H9 (cell line): ENCODE measurements at regions not wholly inside any gene's neighbourhood (a gene's known extent, or its start where the extent isn't known, plus 50 kb on each side); places are given as distances from the start of the nearest gene placed in this dataset.

Source experiments
- DNase-seq: peaks from one replicate; pipeline ENCODE4 v3.0.0-alpha.2; 2017
- H2AFZ ChIP-seq: one replicate; pipeline ENCODE4 v1.6.1; 2013; ENCODE audit warnings: mild to moderate bottlenecking, low read length, control low read depth, moderate library complexity
- H2AK5ac ChIP-seq: 2 replicates; pipeline ENCODE4 v1.6.1; 2013; ENCODE audit warnings: low read length, control low read depth, mixed read lengths; ENCODE audit not compliant: insufficient read length
- H2BK120ac ChIP-seq: one replicate; pipeline ENCODE4 v1.6.1; 2013; ENCODE audit warnings: low read depth, mild to moderate bottlenecking, low read length, control low read depth, inconsistent platforms; ENCODE audit not compliant: poor library complexity, severe bottlenecking
- H2BK12ac ChIP-seq: 2 replicates; pipeline ENCODE4 v1.6.1; 2013; ENCODE audit warnings: low read length, control low read depth, mixed read lengths, low read depth; ENCODE audit not compliant: insufficient read length
- H2BK15ac ChIP-seq: 2 replicates; pipeline ENCODE4 v1.6.1; 2013; ENCODE audit warnings: low read depth, low read length, control low read depth
- H2BK20ac ChIP-seq: one replicate; pipeline ENCODE4 v1.6.1; 2013; ENCODE audit warnings: low read depth, mild to moderate bottlenecking, low read length, control low read depth, inconsistent platforms; ENCODE audit not compliant: poor library complexity, severe bottlenecking
- H2BK5ac ChIP-seq: 2 replicates; pipeline ENCODE4 v1.6.1; 2013; ENCODE audit warnings: low read length, control low read depth, mixed read lengths; ENCODE audit not compliant: insufficient read length
- H3K14ac ChIP-seq: 2 replicates; pipeline ENCODE4 v1.6.1; 2013; ENCODE audit warnings: low read length, control low read depth; ENCODE audit not compliant: insufficient read depth
- H3K18ac ChIP-seq: 2 replicates; pipeline ENCODE4 v1.6.1; 2013; ENCODE audit warnings: low read depth, mild to moderate bottlenecking, mixed read lengths, low read length, control low read depth; ENCODE audit not compliant: insufficient read length
- H3K23ac ChIP-seq: 2 replicates; pipeline ENCODE4 v1.6.1; 2013; ENCODE audit warnings: low read length, control low read depth, mixed read lengths, low read depth; ENCODE audit not compliant: insufficient read length
- H3K23me2 ChIP-seq: 2 replicates; pipeline ENCODE4 v1.6.1; 2013; ENCODE audit warnings: low read depth, mild to moderate bottlenecking, mixed read lengths, low read length, control low read depth; ENCODE audit not compliant: insufficient read length, poor library complexity, severe bottlenecking
- H3K27ac ChIP-seq: 2 replicates; pipeline ENCODE4 v1.5.1; 2013; ENCODE audit warnings: low read length, control low read depth, mixed read lengths, low read depth; ENCODE audit not compliant: insufficient read length
- H3K27me3 ChIP-seq: 2 replicates; pipeline ENCODE4 v1.6.1; 2013; ENCODE audit warnings: low read length, control low read depth, inconsistent platforms; ENCODE audit not compliant: insufficient read depth
- H3K4ac ChIP-seq: 2 replicates; pipeline ENCODE4 v1.6.1; 2013; ENCODE audit warnings: low read depth, mild to moderate bottlenecking, control low read depth, inconsistent platforms, low read length, moderate library complexity
- H3K4me1 ChIP-seq: 2 replicates; pipeline ENCODE4 v1.6.1; 2013; ENCODE audit warnings: low read length, control low read depth, inconsistent platforms; ENCODE audit not compliant: insufficient read depth
- H3K4me2 ChIP-seq: 2 replicates; pipeline ENCODE4 v1.6.1; 2013; ENCODE audit warnings: low read length, control low read depth, mixed read lengths; ENCODE audit not compliant: insufficient read length, insufficient read depth
- H3K56ac ChIP-seq: 2 replicates; pipeline ENCODE4 v1.6.1; 2013; ENCODE audit warnings: low read depth, mild to moderate bottlenecking, mixed read lengths, low read length, control low read depth; ENCODE audit not compliant: insufficient read length
- H3K79me1 ChIP-seq: 2 replicates; pipeline ENCODE4 v1.6.1; 2013; ENCODE audit warnings: low read depth, mild to moderate bottlenecking, moderate library complexity, low read length, control low read depth, inconsistent platforms; ENCODE audit not compliant: insufficient read depth, poor library complexity, severe bottlenecking
- H3K79me2 ChIP-seq: 2 replicates; pipeline ENCODE4 v1.6.1; 2013; ENCODE audit warnings: low read length, control low read depth, inconsistent platforms; ENCODE audit not compliant: insufficient read depth
- H3K9ac ChIP-seq: 2 replicates; pipeline ENCODE4 v1.6.1; 2013; ENCODE audit warnings: low read length, control low read depth, mixed read lengths; ENCODE audit not compliant: insufficient read length; ENCODE audit errors: extremely low read depth
- H3K9me3 ChIP-seq: one replicate; pipeline ENCODE4 v1.6.1; 2013; ENCODE audit warnings: low read depth, low read length, inconsistent platforms; ENCODE audit not compliant: control insufficient read depth
- H3T11ph ChIP-seq: one replicate; pipeline ENCODE4 v1.6.1; 2013; ENCODE audit warnings: mild to moderate bottlenecking, low read length, control low read depth, inconsistent platforms
- H4K20me1 ChIP-seq: one replicate; pipeline ENCODE4 v1.6.1; 2013; ENCODE audit not compliant: control insufficient read depth, insufficient read length, insufficient read depth
- H4K5ac ChIP-seq: 2 replicates; pipeline ENCODE4 v1.6.1; 2013; ENCODE audit warnings: low read depth, mild to moderate bottlenecking, mixed read lengths, low read length, control low read depth; ENCODE audit not compliant: insufficient read length
- H4K8ac ChIP-seq: replicated peaks from 2 replicates; pipeline ENCODE4 v1.6.1; 2013; ENCODE audit warnings: low read length, control low read depth, mixed read lengths, low read depth; ENCODE audit not compliant: insufficient read length
- H4K91ac ChIP-seq: 2 replicates; pipeline ENCODE4 v1.6.1; 2013; ENCODE audit warnings: low read depth, mild to moderate bottlenecking, moderate library complexity, mixed read lengths, low read length, control low read depth; ENCODE audit not compliant: insufficient read length
- H3K27ac Mint-ChIP-seq, 3 experiments: 2 replicates in 2 of 3; 3 replicates in 1 of 3; pipeline ENCODE4 v1.8.0; 2020 to 2021; ENCODE audit warnings: mixed read lengths in 3 of 3, mild to moderate bottlenecking in 1 of 3, moderate library complexity in 1 of 3
- H3K27me3 Mint-ChIP-seq: 2 replicates; pipeline ENCODE4 v1.8.0; 2021; ENCODE audit warnings: low read depth, mild to moderate bottlenecking, moderate library complexity, mixed read lengths
- H3K36me3 Mint-ChIP-seq, 3 experiments: 2 replicates in 2 of 3; 3 replicates in 1 of 3; pipeline ENCODE4 v1.8.0; 2020 to 2021; ENCODE audit warnings: low read depth in 3 of 3, mixed read lengths in 3 of 3; ENCODE audit not compliant: insufficient read depth in 1 of 3
- H3K4me1 Mint-ChIP-seq, 2 experiments: 2 replicates each; pipeline ENCODE4 v1.8.0; 2020; ENCODE audit warnings: mixed read lengths in 2 of 2
- H3K4me3 Mint-ChIP-seq, 2 experiments: 2 replicates in 1 of 2; 3 replicates in 1 of 2; pipeline ENCODE4 v1.8.0; 2020 to 2021; ENCODE audit warnings: mild to moderate bottlenecking in 2 of 2, mixed read lengths in 2 of 2, moderate library complexity in 1 of 2
- H3K9me3 Mint-ChIP-seq, 2 experiments: 2 replicates in 1 of 2; 3 replicates in 1 of 2; pipeline ENCODE4 v1.8.0; 2020; ENCODE audit warnings: mild to moderate bottlenecking in 2 of 2, mixed read lengths in 2 of 2, moderate library complexity in 1 of 2
- CTCF ChIP-seq: fragments of 200-600 bp; sonication (generic); conservative IDR thresholded peaks from 3 replicates; pipeline ENCODE4 v1.8.0; 2021; ENCODE audit warnings: antibody characterized with exemption, mild to moderate bottlenecking
- WGBS: extraction: QIAGEN DNeasy Blood & Tissue Kit; methylation state at CpG from one replicate; pipeline ENCODE4 v1.1.7; 2013; ENCODE audit warnings: missing lambda C conversion rate, low lambda C conversion rate, mixed read lengths; ENCODE audit not compliant: insufficient read length; ENCODE audit errors: extremely low coverage; 5-methylcytosine and 5-hydroxymethylcytosine counted together

DNA sequence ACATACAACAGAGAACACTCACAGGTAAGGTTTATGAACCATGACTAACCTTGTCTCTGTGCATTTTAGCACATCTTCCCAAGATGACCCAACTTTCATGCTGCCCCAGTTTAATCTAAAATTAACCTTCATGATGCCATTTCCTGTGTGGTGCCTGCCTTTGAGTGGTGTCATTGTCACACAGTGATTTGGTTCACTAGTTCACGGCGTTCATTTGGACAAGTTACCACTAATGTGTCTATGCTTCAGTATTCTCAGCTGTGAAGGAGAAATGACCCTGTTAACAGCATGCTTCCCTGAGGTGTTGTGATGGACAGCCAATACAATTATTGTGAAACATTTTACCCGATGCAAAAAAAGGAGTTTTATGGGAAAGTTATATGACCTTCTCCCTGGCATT is 693.1 kb downstream of the RWDD3 start:
- Histone ChIP-seq H4K91ac (no peak overlapping the region), H2AFZ (no peak overlapping the region), H2BK12ac (no peak overlapping the region), H2BK5ac (no peak overlapping the region), H2AK5ac (no peak overlapping the region), H2BK120ac (no peak overlapping the region), H3K9me3 (no peaks in the 10 kb centered on the region), H3T11ph (no peak overlapping the region), H3K9ac (no peak overlapping the region), H2BK15ac (no peak overlapping the region), H3K79me1 (no peaks in the 10 kb centered on the region), H3K18ac (no peak overlapping the region), H3K14ac (no peak overlapping the region), H4K20me1 (no peaks in the 10 kb centered on the region), H2BK20ac (no peak overlapping the region), H3K56ac (no peak overlapping the region), H3K79me2 (no peaks in the 10 kb centered on the region), H3K27ac (no peak overlapping the region), H3K4ac (no peak overlapping the region), H3K27me3 (no peaks in the 10 kb centered on the region), H3K4me1 (no peaks in the 10 kb centered on the region), H3K4me2 (no peak overlapping the region), H4K5ac (no peak overlapping the region), H4K8ac (no peak overlapping the region), H3K23ac (no peak overlapping the region), H3K23me2 (no peaks in the 10 kb centered on the region)
- WGBS: no CpG with 5 or more reads among the region's 3 CpGs
- no peak overlapping the region for H3K27ac Mint-ChIP-seq
- H3K36me3 Mint-ChIP-seq: no peaks in the 10 kb centered on the region
- no peak for DNase-seq
- no peaks in the 10 kb centered on the region for H3K27me3 Mint-ChIP-seq
- H3K4me3 Mint-ChIP-seq: no peak overlapping the region
- H3K4me1 Mint-ChIP-seq: no peaks in the 10 kb centered on the region
- no peaks in the 10 kb centered on the region for H3K9me3 Mint-ChIP-seq
- no peak for TF ChIP-seq CTCF
